DOHH2 (cell line): ENCODE measurements at regions not wholly inside any gene's neighbourhood (a gene's known extent, or its start where the extent isn't known, plus 50 kb on each side); places are given as distances from the start of the nearest gene placed in this dataset.
"Not testable (repeated sequence)": the region's sequence is repeated elsewhere in the genome, so short reads cannot be mapped to it uniquely, and the experiment has no call there.

Experiments used
- H3F3A ChIP-seq: fragments of 200-600 bp; sonication (generic), shearing (Covaris generic); 2 replicates; pipeline ENCODE4 v1.6.0; 2016; ENCODE audit warnings: antibody characterized with exemption, mild to moderate bottlenecking; ENCODE audit not compliant: control insufficient read depth, insufficient read depth
- H3K27ac ChIP-seq: fragments of 200-600 bp; sonication (generic); 2 replicates; pipeline ENCODE4 v1.5.1; 2014; ENCODE audit warnings: low read depth, mild to moderate bottlenecking, low read length, moderate library complexity
- H3K27me3 ChIP-seq: fragments of 200-600 bp; sonication (generic); 2 replicates; pipeline ENCODE4 v1.6.1; 2014; ENCODE audit warnings: mild to moderate bottlenecking, low read length, mixed read lengths; ENCODE audit not compliant: control insufficient read depth
- H3K36me3 ChIP-seq: fragments of 200-600 bp; sonication (generic); 2 replicates; pipeline ENCODE4 v1.6.1; 2014; ENCODE audit warnings: mild to moderate bottlenecking, low read length, moderate library complexity, mixed read lengths; ENCODE audit not compliant: control insufficient read depth
- H3K4me1 ChIP-seq: fragments of 200-600 bp; sonication (generic); 2 replicates; pipeline ENCODE4 v1.6.1; 2014; ENCODE audit warnings: mild to moderate bottlenecking, low read length, mixed read lengths; ENCODE audit not compliant: control insufficient read depth
- H3K4me2 ChIP-seq: fragments of 200-600 bp; sonication (generic); 2 replicates; pipeline ENCODE4 v1.6.0; 2014; ENCODE audit warnings: mild to moderate bottlenecking, low read length, moderate library complexity
- H3K4me3 ChIP-seq: fragments of 200-600 bp; sonication (generic); 2 replicates; pipeline ENCODE4 v1.5.1; 2014; ENCODE audit warnings: mild to moderate bottlenecking, low read length, mixed read lengths
- H3K79me2 ChIP-seq: fragments of 200-600 bp; sonication (generic); 2 replicates; pipeline ENCODE4 v1.6.1; 2014; ENCODE audit warnings: mild to moderate bottlenecking, low read length, mixed read lengths; ENCODE audit not compliant: control insufficient read depth
- H3K9me2 ChIP-seq: fragments of 200-600 bp; sonication (generic); replicated peaks from 2 replicates; pipeline ENCODE4 v1.6.1; 2014; ENCODE audit warnings: mild to moderate bottlenecking, low read length, mixed read lengths; ENCODE audit not compliant: control insufficient read depth
- H3K9me3 ChIP-seq: fragments of 200-600 bp; sonication (generic); 2 replicates; pipeline ENCODE4 v1.6.1; 2014; ENCODE audit warnings: antibody characterized with exemption, low read length, mixed read lengths; ENCODE audit not compliant: control insufficient read depth, insufficient read depth
- H4K20me1 ChIP-seq: fragments of 200-600 bp; sonication (generic); 2 replicates; pipeline ENCODE4 v1.6.0; 2014; ENCODE audit warnings: low read depth, mild to moderate bottlenecking, antibody characterized with exemption, low read length, moderate library complexity; ENCODE audit not compliant: control insufficient read depth, insufficient read depth
- CTCF ChIP-seq: fragments of 200-600 bp; sonication (generic); IDR thresholded peaks from one replicate; pipeline ENCODE4 v1.5.1; 2014; ENCODE audit warnings: antibody characterized with exemption, mild to moderate bottlenecking, low read depth, low read length; ENCODE audit not compliant: poor library complexity, severe bottlenecking
- EZH2phosphoT487 ChIP-seq: fragments of 200-600 bp; sonication (generic); IDR thresholded peaks from 2 replicates; pipeline ENCODE4 v1.6.1; 2017; ENCODE audit warnings: borderline replicate concordance, mild to moderate bottlenecking, antibody characterized with exemption, low read length, moderate library complexity, mixed read lengths

DNA sequence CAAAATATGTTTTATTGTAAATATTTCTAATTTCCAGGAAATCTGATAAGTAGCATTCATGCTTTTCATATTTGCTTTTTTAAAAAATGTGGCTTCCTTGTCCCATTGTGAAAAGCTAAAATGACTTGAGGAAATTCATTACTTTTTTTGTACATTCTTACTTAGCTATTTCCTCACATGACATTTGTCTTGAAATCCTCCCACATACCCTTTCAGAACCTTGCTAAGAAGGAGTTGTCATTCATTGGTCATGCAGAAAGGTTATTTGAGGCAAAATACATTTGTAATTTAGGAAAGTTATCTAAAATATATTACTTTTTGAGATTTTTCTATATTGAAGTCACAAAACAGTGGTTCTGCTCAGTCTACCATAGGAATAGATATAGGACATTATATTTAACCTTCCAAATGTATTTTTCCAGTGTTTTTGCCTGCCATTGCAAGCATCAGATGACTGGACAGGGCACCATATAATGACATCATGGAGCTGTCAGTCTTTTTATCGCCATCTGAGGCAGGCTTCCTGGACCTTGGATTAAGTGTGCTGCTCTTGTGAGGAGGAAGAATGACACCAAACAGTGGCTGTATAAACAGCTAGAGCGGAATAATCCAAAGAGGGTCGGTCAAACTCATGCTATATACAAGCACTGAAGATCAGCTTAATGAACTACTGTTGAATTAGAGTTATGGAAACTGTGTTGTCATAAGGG is 109.4 kb upstream of the HCRTR2 start:
- TF ChIP-seq CTCF (no peak), EZH2phosphoT487 (no peak)
- Histone ChIP-seq H3K9me3 (no peaks in the 10 kb centered on the region), H3K9me2 (no peaks in the 10 kb centered on the region), H3K4me3 (no peak overlapping the region), H3K79me2 (no peaks in the 10 kb centered on the region), H4K20me1 (no peaks in the 10 kb centered on the region), H3K4me2 (no peak overlapping the region), H3K36me3 (no peaks in the 10 kb centered on the region), H3K27ac (no peak overlapping the region), H3K4me1 (no peaks in the 10 kb centered on the region), H3F3A (no peaks in the 10 kb centered on the region), H3K27me3 (no peaks in the 10 kb centered on the region)

GRCh38 chr6:55069132-55069781 is 105.1 kb upstream of the HCRTR2 start:
- Histone ChIP-seq H3K36me3 (no peaks in the 10 kb centered on the region), H3K9me2 (no peaks in the 10 kb centered on the region), H3K27me3 (no peaks in the 10 kb centered on the region), H3K79me2 (no peaks in the 10 kb centered on the region), H3K9me3 (no peaks in the 10 kb centered on the region), H3K4me3 (no peak overlapping the region), H3K4me2 (no peak overlapping the region), H3K4me1 (no peaks in the 10 kb centered on the region), H3K27ac (no peak overlapping the region), H4K20me1 (no peaks in the 10 kb centered on the region), H3F3A (no peaks in the 10 kb centered on the region)
- TF ChIP-seq EZH2phosphoT487: no peak
- peak; percentile 32 for TF ChIP-seq CTCF

DNA sequence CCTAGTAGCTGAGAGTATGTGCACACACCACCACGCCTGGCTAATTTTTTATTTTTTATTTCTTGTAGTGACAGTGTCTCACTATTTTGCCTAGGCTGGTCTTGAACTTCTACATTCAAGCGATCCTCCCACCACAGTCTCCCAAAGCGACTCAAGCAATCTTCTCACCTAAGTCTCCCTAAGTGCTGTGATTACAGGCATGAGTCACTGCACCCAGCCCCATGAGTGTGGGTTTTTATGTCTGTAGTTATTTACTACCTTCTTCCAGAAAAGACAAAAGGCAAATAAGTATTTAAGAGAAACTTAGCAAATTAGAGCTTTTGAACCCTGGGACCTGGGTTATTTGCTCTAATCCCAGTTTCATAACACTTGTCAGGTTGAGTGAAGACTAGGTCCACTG is 92.3 kb upstream of the HCRTR2 start:
- Histone ChIP-seq H3K36me3 (no peaks in the 10 kb centered on the region), H3K4me1 (no peaks in the 10 kb centered on the region), H3K4me3 (no peak overlapping the region), H3K9me3 (0 out of 2 replicates have a peak, but pooled peaks cover 3% of the 10 kb centered on the region), H3K27me3 (no peaks in the 10 kb centered on the region), H3K4me2 (no peak overlapping the region), H3K79me2 (no peaks in the 10 kb centered on the region), H3F3A (no peaks in the 10 kb centered on the region), H3K9me2 (no peaks in the 10 kb centered on the region), H4K20me1 (no peaks in the 10 kb centered on the region), H3K27ac (no peak overlapping the region)
- TF ChIP-seq EZH2phosphoT487 (no peak), CTCF (no peak)

DNA sequence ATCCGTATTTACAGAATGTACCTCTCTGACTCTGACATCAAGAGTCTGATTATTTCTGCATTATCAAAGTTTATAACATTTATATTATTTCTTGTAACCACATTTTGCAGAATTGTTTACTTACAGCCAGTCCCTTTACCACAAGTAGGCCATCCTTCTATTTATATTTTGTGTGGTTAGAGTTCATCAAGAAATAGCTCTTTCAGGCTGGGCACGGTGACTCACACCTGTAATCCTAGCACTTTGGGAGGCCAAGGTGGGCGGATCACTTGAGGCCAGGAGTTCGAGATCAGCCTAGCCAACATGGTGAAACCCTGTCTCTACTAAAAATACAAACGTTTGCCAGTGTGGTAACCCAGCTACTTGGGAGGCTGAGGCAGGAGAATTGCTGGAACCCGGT is 86.3 kb upstream of the HCRTR2 start:
- H3K79me2 ChIP-seq, H3K9me3 ChIP-seq, H3K9me2 ChIP-seq, H3K4me1 ChIP-seq, H3K36me3 ChIP-seq, H3K4me3 ChIP-seq, H3K27ac ChIP-seq, H3K27me3 ChIP-seq, H4K20me1 ChIP-seq, H3F3A ChIP-seq, H3K4me2 ChIP-seq: not testable (repeated sequence)
